GM12878 (cell line): ENCODE measurements at regions not wholly inside any gene's neighbourhood (a gene's known extent, or its start where the extent isn't known, plus 50 kb on each side); places are given as distances from the start of the nearest gene placed in this dataset.

Source experiments
- ATAC-seq: fragments of 200-7000 bp; cut with Tn5 transposase; 3 replicates; pipeline ENCODE4 v1.9.1; 2020; ENCODE audit warnings: mild to moderate bottlenecking, moderate library complexity
- BruUV-seq: library from RNA; stranded (reverse); fragments of 400-500 nt; replicated peaks from 2 replicates; lab custom pipeline; 2021; lab: Mats Ljungman, UMichigan
- CTCF ChIA-PET: fragments of 300-600 bp; sonication (Branson Sonifier 250); formaldehyde crosslinking; extraction: SDS; loops from one replicate; lab custom pipeline; 2021; ENCODE audit warnings: inconsistent platforms; lab: Yijun Ruan, JAX
- POLR2A ChIA-PET: fragments of 350-600 bp; formaldehyde crosslinking; extraction: SDS; loops from one replicate; lab custom pipeline; 2021; ENCODE audit warnings: inconsistent platforms; lab: Charles Lee
- RAD21 ChIA-PET: fragments of 300-600 bp; sonication (Branson Sonifier 250); formaldehyde crosslinking; loops from one replicate; lab custom pipeline; 2023; ENCODE audit warnings: antibody characterized with exemption; ENCODE audit not compliant: unreplicated experiment; lab: Charles Lee
- SMC1A ChIA-PET: fragments of 300-600 bp; sonication (Branson Sonifier 250); formaldehyde crosslinking; loops from one replicate; lab custom pipeline; 2023; ENCODE audit not compliant: unreplicated experiment, uncharacterized antibody; lab: Charles Lee
- DNase-seq: peaks from one replicate; pipeline ENCODE4 v3.0.0-alpha.2; 2011; ENCODE audit warnings: low read depth, low spot score
- FAIRE-seq: peaks from 3 replicates; lab custom pipeline; 2011; peaks lifted over from hg19 to GRCh38; lab: Jason Lieb, UNC
- H2AFZ ChIP-seq: 2 replicates; pipeline ENCODE4 v1.6.0; 2011; ENCODE audit warnings: low read depth, low read length, control low read depth; ENCODE audit not compliant: control insufficient read depth
- H3K27ac ChIP-seq: 2 replicates; pipeline ENCODE4 v1.5.1; 2011; ENCODE audit warnings: control low read depth; ENCODE audit not compliant: control insufficient read depth, insufficient read depth
- H3K27me3 ChIP-seq, 2 experiments: replicated peaks in 1 of 2; 2 replicates each; pipeline versions ENCODE4 v1.6.0 to v1.6.1; 2011; ENCODE audit warnings: low read length in 1 of 2; ENCODE audit not compliant: control insufficient read depth in 2 of 2, insufficient read depth in 2 of 2
- H3K36me3 ChIP-seq, 2 experiments: 2 replicates each; pipeline ENCODE4 v1.5.1; 2011; ENCODE audit warnings: low read length in 1 of 2; ENCODE audit not compliant: control insufficient read depth in 2 of 2, insufficient read depth in 2 of 2
- H3K4me1 ChIP-seq: 2 replicates; pipeline ENCODE4 v1.6.1; 2011; ENCODE audit warnings: mild to moderate bottlenecking, low read length, moderate library complexity, mixed read lengths; ENCODE audit not compliant: control insufficient read depth, insufficient read depth
- H3K4me2 ChIP-seq: 2 replicates; pipeline ENCODE4 v1.6.0; 2011; ENCODE audit warnings: control low read depth; ENCODE audit not compliant: control insufficient read depth, insufficient read depth
- H3K4me3 ChIP-seq: fragments of 200-600 bp; sonication (generic); 2 replicates; pipeline ENCODE4 v1.5.1; 2016
- H3K79me2 ChIP-seq: 2 replicates; pipeline ENCODE4 v1.6.0; 2011; ENCODE audit warnings: low read length; ENCODE audit not compliant: control insufficient read depth, insufficient read depth
- H3K9ac ChIP-seq: 2 replicates; pipeline ENCODE4 v1.8.0; 2011; ENCODE audit warnings: low read length, control low read depth, mixed read lengths; ENCODE audit not compliant: control insufficient read depth, insufficient read depth
- H3K9me3 ChIP-seq: replicated peaks from 3 replicates; pipeline ENCODE4 v1.5.1; 2011; ENCODE audit warnings: mild to moderate bottlenecking, low read length; ENCODE audit not compliant: control insufficient read depth, insufficient read depth
- H4K20me1 ChIP-seq: 2 replicates; pipeline ENCODE4 v1.6.0; 2011; ENCODE audit not compliant: control insufficient read depth, insufficient read depth
- CREM ChIP-seq: IDR thresholded peaks from 2 replicates; pipeline ENCODE4 v1.6.1; 2014; ENCODE audit warnings: antibody characterized with exemption, low read depth
- HDAC2 ChIP-seq: fragments of 200-600 bp; sonication (generic); IDR thresholded peaks from 2 replicates; pipeline ENCODE4 v1.6.1; 2017
- IKZF2 ChIP-seq, 2 experiments: fragments of 450-650 bp; IDR thresholded peaks; 2 replicates each; pipeline ENCODE4 v1.6.1; 2017; ENCODE audit warnings: mild to moderate bottlenecking in 2 of 2, moderate library complexity in 2 of 2
- PRDM15 ChIP-seq: fragments of 450-650 bp; formaldehyde crosslinking; IDR thresholded peaks from 2 replicates; pipeline ENCODE4 v1.4.0; 2020; ENCODE audit warnings: mild to moderate bottlenecking, moderate library complexity
- ZBED1 ChIP-seq: IDR thresholded peaks from 2 replicates; pipeline ENCODE4 v1.6.1; 2016; ENCODE audit warnings: borderline replicate concordance
- ZBTB4 ChIP-seq: fragments of 450-650 bp; formaldehyde crosslinking; IDR thresholded peaks from 2 replicates; pipeline ENCODE4 v1.4.0; 2022; ENCODE audit warnings: mild to moderate bottlenecking, moderate library complexity
- WGBS: methylation state at CpG from one replicate; pipeline ENCODE4 v1.1.6; 2016; ENCODE audit warnings: low lambda C conversion rate; ENCODE audit not compliant: insufficient replicate concordance, insufficient coverage; ENCODE audit errors: missing lambda C conversion rate; 5-methylcytosine and 5-hydroxymethylcytosine counted together
- in situ Hi-C: fragments of 300-500 bp; cut with MboI; formaldehyde crosslinking; loops from 9 replicates; pipeline ENCODE4 v1.14.3; 2018; ENCODE audit warnings: mixed read lengths
- intact Hi-C: fragments of 100-400 bp; cut with micrococcal nuclease; formaldehyde crosslinking; loops from one replicate; pipeline ENCODE4 v1.14.2; 2022; ENCODE audit not compliant: unreplicated experiment

DNA sequence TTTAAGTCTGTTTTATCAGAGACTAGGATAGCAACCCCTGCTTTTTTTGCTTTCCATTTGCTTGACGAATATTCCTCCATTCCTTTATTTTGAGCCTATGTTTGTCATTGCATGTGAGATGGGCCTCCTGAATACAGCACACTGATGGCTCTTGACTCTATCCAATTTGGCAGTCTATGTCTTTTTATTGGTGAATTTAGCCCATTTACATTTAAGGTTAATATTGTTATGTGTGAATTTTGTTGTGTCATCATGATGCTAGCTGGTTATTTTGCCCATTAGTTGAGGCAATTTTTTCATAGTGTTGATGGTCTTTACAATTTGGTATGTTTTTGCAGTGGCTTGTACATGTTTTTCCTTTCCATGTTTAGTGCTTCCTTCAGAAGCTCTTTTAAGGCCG lies 50.7 kb upstream of the PDE4B start:
- no peaks in the 10 kb centered on the region for H3K27me3 ChIP-seq
- no peak for ATAC-seq
- in situ Hi-C loops (no loop called here), intact Hi-C loops (no loop called here)
- no peak overlapping the region for H3K9ac ChIP-seq
- H3K4me2 ChIP-seq = no peak overlapping the region
- ChIA-PET RAD21 (no interaction called here), CTCF (no interaction called here), POLR2A (no interaction called here), SMC1A (no interaction called here)
- H3K27ac ChIP-seq = no peak overlapping the region
- WGBS = 23% methylated on average over 2 of the region's 2 CpGs
- H2AFZ ChIP-seq = no peak overlapping the region
- H3K36me3 ChIP-seq = no peaks in the 10 kb centered on the region
- FAIRE-seq = no peak
- H3K4me1 ChIP-seq = no peaks in the 10 kb centered on the region
- TF ChIP-seq PRDM15 (CRISPR knock-in tag) (no peak), ZBTB4 (CRISPR knock-in tag) (no peak), CREM (no peak), IKZF2 (IDR thresholded peaks at IDR 0.05) (no peak), HDAC2 (no peak), ZBED1 (no peak)
- DNase-seq = no peak
- H3K79me2 ChIP-seq = no peaks in the 10 kb centered on the region
- H4K20me1 ChIP-seq = no peaks in the 10 kb centered on the region
- BruUV-seq = no TSS peak
- no peaks in the 10 kb centered on the region; the same call in 2 of the 3 replicates for H3K9me3 ChIP-seq
- H3K4me3 ChIP-seq = no peak overlapping the region
